GM23338 (cell line): ENCODE measurements at regions not wholly inside any gene's neighbourhood (a gene's known extent, or its start where the extent isn't known, plus 50 kb on each side); places are given as distances from the start of the nearest gene placed in this dataset.

ENCODE experiments used
- ATAC-seq: fragments of 200-7000 bp; cut with Tn5 transposase; 3 replicates; pipeline ENCODE4 v1.9.1; 2020
- DNase-seq: peaks from one replicate; pipeline ENCODE4 v3.0.0-alpha.2; 2015; ENCODE audit warnings: low spot score
- H2AFZ ChIP-seq: fragments of 200-600 bp; sonication (generic); 2 replicates; pipeline ENCODE4 v1.8.0; 2016; ENCODE audit warnings: antibody characterized with exemption, mild to moderate bottlenecking, moderate library complexity
- H3F3A ChIP-seq: fragments of 200-600 bp; sonication (generic); replicated peaks from 2 replicates; pipeline ENCODE4 v1.8.0; 2017; ENCODE audit warnings: antibody characterized with exemption, mixed run types, low read depth
- H3K27ac ChIP-seq: fragments of 200-600 bp; sonication (generic); 2 replicates; pipeline ENCODE4 v1.6.1; 2016; ENCODE audit warnings: low read depth
- H3K27me3 ChIP-seq: fragments of 200-600 bp; sonication (generic); 2 replicates; pipeline ENCODE4 v1.8.0; 2016; ENCODE audit warnings: mild to moderate bottlenecking, mixed run types, moderate library complexity; ENCODE audit not compliant: insufficient read depth
- H3K36me3 ChIP-seq: fragments of 200-600 bp; sonication (generic); 2 replicates; pipeline ENCODE4 v1.8.0; 2016; ENCODE audit warnings: mild to moderate bottlenecking; ENCODE audit not compliant: insufficient read depth
- H3K4me1 ChIP-seq: fragments of 200-600 bp; sonication (generic); 2 replicates; pipeline ENCODE4 v1.8.0; 2016; ENCODE audit warnings: mild to moderate bottlenecking, moderate library complexity; ENCODE audit not compliant: insufficient read depth
- H3K4me2 ChIP-seq: fragments of 200-600 bp; sonication (generic); 2 replicates; pipeline ENCODE4 v1.7.1; 2017; ENCODE audit warnings: mixed run types
- H3K4me3 ChIP-seq: fragments of 200-600 bp; sonication (generic); 2 replicates; pipeline ENCODE4 v1.6.1; 2016; ENCODE audit warnings: mixed run types
- H3K79me2 ChIP-seq: fragments of 200-600 bp; sonication (generic); replicated peaks from 2 replicates; pipeline ENCODE4 v1.8.0; 2017; ENCODE audit warnings: mild to moderate bottlenecking; ENCODE audit not compliant: insufficient read depth
- H3K9me2 ChIP-seq: fragments of 200-600 bp; sonication (generic); 2 replicates; pipeline ENCODE4 v1.8.0; 2017; ENCODE audit not compliant: insufficient read depth
- H4K20me1 ChIP-seq: fragments of 200-600 bp; sonication (generic); replicated peaks from 2 replicates; pipeline ENCODE4 v1.8.0; 2017; ENCODE audit warnings: mild to moderate bottlenecking; ENCODE audit not compliant: insufficient read depth
- H3K27ac Mint-ChIP-seq: 2 replicates; pipeline ENCODE4 v1.8.0; 2020; ENCODE audit warnings: inconsistent platforms, mild to moderate bottlenecking, moderate library complexity, mixed read lengths
- H3K27me3 Mint-ChIP-seq: 3 replicates; pipeline ENCODE4 v1.8.0; 2022; ENCODE audit warnings: low read depth, mild to moderate bottlenecking, moderate library complexity, mixed read lengths, inconsistent platforms; ENCODE audit not compliant: insufficient read depth, poor library complexity
- H3K36me3 Mint-ChIP-seq: 3 replicates; pipeline ENCODE4 v1.8.0; 2021; ENCODE audit warnings: low read depth, mild to moderate bottlenecking, inconsistent platforms, moderate library complexity, mixed read lengths
- H3K4me1 Mint-ChIP-seq: 3 replicates; pipeline ENCODE4 v1.8.0; 2020; ENCODE audit warnings: mild to moderate bottlenecking, inconsistent platforms, mixed read lengths
- H3K4me3 Mint-ChIP-seq: 3 replicates; pipeline ENCODE4 v1.8.0; 2021; ENCODE audit warnings: moderate library complexity, mild to moderate bottlenecking, inconsistent platforms, mixed read lengths
- H3K9me3 Mint-ChIP-seq: 3 replicates; pipeline ENCODE4 v1.8.0; 2020; ENCODE audit warnings: moderate library complexity, mild to moderate bottlenecking, inconsistent platforms, mixed read lengths
- CTCF ChIP-seq, 2 experiments: fragments of 200-600 bp in 1 of 2; sonication (generic) in 1 of 2; conservative IDR thresholded peaks; 2 replicates each; pipeline versions ENCODE4 v1.5.1 to v1.6.1; 2016 to 2017; ENCODE audit warnings: antibody characterized with exemption in 2 of 2, low read depth in 2 of 2, mild to moderate bottlenecking in 2 of 2, moderate library complexity in 1 of 2
- EZH2 ChIP-seq: fragments of 200-600 bp; sonication (generic); IDR thresholded peaks from one replicate; pipeline ENCODE4 v1.8.0; 2017; ENCODE audit warnings: antibody characterized with exemption, mild to moderate bottlenecking, low read depth; ENCODE audit not compliant: unreplicated experiment
- EZH2phosphoT487 ChIP-seq: fragments of 200-600 bp; sonication (generic); IDR thresholded peaks from one replicate; pipeline ENCODE4 v1.8.1; 2018; ENCODE audit warnings: antibody characterized with exemption; ENCODE audit not compliant: unreplicated experiment
- JUNB ChIP-seq: IDR thresholded peaks from one replicate; pipeline ENCODE4 v1.6.1; 2016; ENCODE audit warnings: antibody characterized with exemption; ENCODE audit not compliant: unreplicated experiment
- NANOG ChIP-seq: IDR thresholded peaks from 2 replicates; pipeline ENCODE4 v1.6.1; 2016; ENCODE audit warnings: antibody characterized with exemption, borderline replicate concordance
- POLR2AphosphoS5 ChIP-seq: IDR thresholded peaks from 2 replicates; pipeline ENCODE4 v1.6.1; 2016; ENCODE audit warnings: antibody characterized with exemption, low read depth
- REST ChIP-seq: IDR thresholded peaks from one replicate; pipeline ENCODE4 v1.6.1; 2018; ENCODE audit warnings: antibody characterized with exemption; ENCODE audit not compliant: unreplicated experiment
- STAT1 ChIP-seq: IDR thresholded peaks from one replicate; pipeline ENCODE4 v1.6.1; 2016; ENCODE audit warnings: antibody characterized with exemption; ENCODE audit not compliant: unreplicated experiment
- ZNF331 ChIP-seq: fragments of 250-450 bp; sonication (Bioruptor Pico); IDR thresholded peaks from 2 replicates; pipeline ENCODE4 v1.5.0; 2020; ENCODE audit warnings: low read depth, mild to moderate bottlenecking, moderate library complexity
- TF ChIP-seq, protein P1 (sequence below): IDR thresholded peaks from 2 replicates; pipeline ENCODE4 v1.6.1; 2016; ENCODE audit warnings: antibody characterized with exemption

DNA sequence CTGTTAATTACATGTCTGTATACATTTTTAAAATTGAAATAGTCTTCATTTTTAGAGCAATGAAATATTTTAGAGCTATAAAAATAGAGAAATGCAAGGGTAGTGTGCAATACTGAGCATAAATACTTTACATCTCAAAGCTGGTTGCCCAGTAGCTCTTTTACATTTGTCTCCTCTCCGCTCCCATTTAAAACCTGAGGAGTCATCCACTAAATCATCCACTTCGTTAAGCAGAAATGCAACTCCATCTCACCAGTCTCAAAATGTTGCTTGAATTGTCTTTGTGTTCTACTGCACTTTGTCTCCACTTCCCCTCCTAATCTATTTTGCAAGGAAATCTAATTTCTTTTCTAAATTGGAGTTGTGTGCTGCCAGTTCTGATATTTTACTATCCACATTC is 563.6 kb downstream of the VGLL3 start:
- H3K36me3 Mint-ChIP-seq = no peaks in the 10 kb centered on the region
- H4K20me1 ChIP-seq = no peaks in the 10 kb centered on the region
- peaks cover 9% of the 10 kb centered on the region; the same call in 1 of the 3 replicates for H3K9me3 Mint-ChIP-seq
- H3K36me3 ChIP-seq = no peaks in the 10 kb centered on the region
- DNase-seq (no peak), ATAC-seq (no peak)
- H3K79me2 ChIP-seq = no peaks in the 10 kb centered on the region
- peaks cover 12% of the 10 kb centered on the region for H3K9me2 ChIP-seq
- no peaks in the 10 kb centered on the region for H3K27me3 ChIP-seq
- H2AFZ ChIP-seq = peak overlapping the region; percentile 1; the same call in 1 of the 2 replicates
- H3K4me3 Mint-ChIP-seq = no peak overlapping the region
- H3K4me2 ChIP-seq = no peak overlapping the region
- no peak overlapping the region for H3K27ac ChIP-seq
- H3K4me1 Mint-ChIP-seq = no peaks in the 10 kb centered on the region
- H3K4me3 ChIP-seq = no peak overlapping the region
- no peaks in the 10 kb centered on the region for H3F3A ChIP-seq
- H3K27me3 Mint-ChIP-seq = peaks cover 2% of the 10 kb centered on the region
- no peaks in the 10 kb centered on the region for H3K4me1 ChIP-seq
- no peak overlapping the region for H3K27ac Mint-ChIP-seq
- TF ChIP-seq REST = no peak
- TF ChIP-seq, protein P1, sequence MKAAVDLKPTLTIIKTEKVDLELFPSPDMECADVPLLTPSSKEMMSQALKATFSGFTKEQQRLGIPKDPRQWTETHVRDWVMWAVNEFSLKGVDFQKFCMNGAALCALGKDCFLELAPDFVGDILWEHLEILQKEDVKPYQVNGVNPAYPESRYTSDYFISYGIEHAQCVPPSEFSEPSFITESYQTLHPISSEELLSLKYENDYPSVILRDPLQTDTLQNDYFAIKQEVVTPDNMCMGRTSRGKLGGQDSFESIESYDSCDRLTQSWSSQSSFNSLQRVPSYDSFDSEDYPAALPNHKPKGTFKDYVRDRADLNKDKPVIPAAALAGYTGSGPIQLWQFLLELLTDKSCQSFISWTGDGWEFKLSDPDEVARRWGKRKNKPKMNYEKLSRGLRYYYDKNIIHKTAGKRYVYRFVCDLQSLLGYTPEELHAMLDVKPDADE = no peak

DNA sequence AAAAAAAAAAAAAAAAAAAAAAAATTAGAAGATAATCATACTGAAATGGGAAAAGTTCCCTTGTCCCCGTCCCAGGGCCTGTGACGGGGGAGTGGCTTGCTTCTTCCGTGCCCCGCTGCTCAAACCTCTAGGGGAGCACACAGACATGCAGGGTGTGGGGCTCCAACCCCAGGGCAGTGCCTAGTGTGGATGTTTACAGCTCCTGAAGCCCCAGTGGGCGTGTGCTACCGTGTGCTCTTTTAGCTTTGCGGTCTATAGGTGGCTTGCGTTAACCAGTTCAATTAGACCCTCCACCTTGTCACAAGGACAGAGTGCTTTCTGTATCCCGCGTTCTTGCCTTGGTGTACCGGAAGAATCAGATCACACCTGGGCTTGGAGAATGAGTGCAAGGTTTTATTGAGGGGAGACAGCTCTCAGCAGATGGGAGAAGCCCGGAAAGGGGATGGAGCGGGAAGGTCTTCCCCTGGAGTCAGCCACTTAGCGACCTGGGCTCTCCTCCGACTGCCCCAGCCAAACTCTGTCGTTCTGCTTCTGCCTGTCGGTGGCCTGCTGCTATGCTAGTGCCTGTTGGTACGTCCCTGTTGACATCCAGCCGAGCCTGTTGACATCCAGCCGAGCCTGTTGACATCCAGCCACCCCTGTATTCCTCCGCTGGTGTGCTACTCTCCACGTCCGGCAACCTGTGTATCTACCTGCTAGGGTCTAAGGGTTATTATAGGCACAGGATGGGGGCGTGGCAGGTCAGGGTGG is 569.8 kb downstream of the VGLL3 start:
- H3K4me1 ChIP-seq = no peaks in the 10 kb centered on the region
- Mint-ChIP-seq H3K4me3 (peak overlapping the region; percentile 29; the same call in 2 of the 3 replicates), H3K27ac (no peak overlapping the region), H3K9me3 (peaks cover 9% of the 10 kb centered on the region; the same call in 1 of the 3 replicates), H3K36me3 (no peaks in the 10 kb centered on the region), H3K4me1 (peaks cover 3% of the 10 kb centered on the region; the same call in 1 of the 3 replicates), H3K27me3 (peaks cover 2% of the 10 kb centered on the region)
- no peaks in the 10 kb centered on the region for H3K36me3 ChIP-seq
- H3K27me3 ChIP-seq = no peaks in the 10 kb centered on the region
- no peak overlapping the region for H3K4me3 ChIP-seq
- H2AFZ ChIP-seq = peak overlapping the region; percentile 93
- H3K9me2 ChIP-seq = peaks cover 12% of the 10 kb centered on the region
- DNase-seq (peak; percentile 15), ATAC-seq (peak; percentile 89)
- H3K4me2 ChIP-seq = 0 out of 2 replicates have a peak overlapping the region, but pooled peaks have one; percentile 26
- H3F3A ChIP-seq = no peaks in the 10 kb centered on the region
- no peaks in the 10 kb centered on the region for H4K20me1 ChIP-seq
- no peaks in the 10 kb centered on the region for H3K79me2 ChIP-seq
- TF ChIP-seq STAT1 = no peak
- no peak for TF ChIP-seq JUNB
- TF ChIP-seq ZNF331 (CRISPR knock-in tag) = no peak
- TF ChIP-seq EZH2phosphoT487 = no peak
- TF ChIP-seq, protein P1 = no peak
- TF ChIP-seq NANOG = no peak
- no peak for TF ChIP-seq CTCF (conservative IDR thresholded peaks at IDR 0.05; ENCODE audit: low read depth in 2 of 2)
- no peak for TF ChIP-seq EZH2
- TF ChIP-seq REST = no peak
- TF ChIP-seq POLR2AphosphoS5 = no peak
- no peak overlapping the region for H3K27ac ChIP-seq
